ENCODE measurements at regions not wholly inside any gene's neighbourhood (a gene's known extent, or its start where the extent isn't known, plus 50 kb on each side); places are given as distances from the start of the nearest gene placed in this dataset.
"Not testable (repeated sequence)": the region's sequence is repeated elsewhere in the genome, so short reads cannot be mapped to it uniquely, and the experiment has no call there.

- no peak for DNase-seq
- intact Hi-C loops (cut with DNase I): no loop called here
These were observed 314.3 kb downstream of the NUP35 start for GRCh38 chr2:183438541-183438940.

DNA sequence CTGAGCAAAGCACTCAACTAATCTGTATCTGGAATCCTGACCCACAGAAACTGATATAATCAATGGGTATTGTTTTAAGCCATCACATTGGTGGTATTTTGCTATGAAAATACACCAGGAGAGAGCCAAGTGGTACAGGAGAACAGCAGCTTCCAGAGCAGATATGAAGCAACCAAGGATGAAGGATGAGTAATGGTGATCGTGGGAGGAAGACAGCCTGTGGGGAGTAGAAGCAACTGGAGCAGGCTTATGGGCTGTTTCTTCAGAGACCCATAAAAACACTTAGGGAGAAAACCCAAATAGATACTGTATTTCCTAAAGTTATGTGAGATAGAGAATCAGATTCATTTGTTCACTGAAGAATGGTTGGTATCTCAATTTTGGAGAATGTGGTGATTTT is 330.8 kb downstream of the NUP35 start:
- intact Hi-C loops (cut with DNase I): no loop called here
- no peak for DNase-seq

- no peak for DNase-seq
- intact Hi-C loops (cut with DNase I): no loop called here
These were observed 331.9 kb downstream of the NUP35 start for GRCh38 chr2:183456177-183456576.

GRCh38 chr2:183458460-183458859 is 334.2 kb downstream of the NUP35 start:
- DNase-seq: peak in 2 of 10 donors; percentile 63 to 64
- intact Hi-C loops (cut with DNase I): no loop called here

DNA sequence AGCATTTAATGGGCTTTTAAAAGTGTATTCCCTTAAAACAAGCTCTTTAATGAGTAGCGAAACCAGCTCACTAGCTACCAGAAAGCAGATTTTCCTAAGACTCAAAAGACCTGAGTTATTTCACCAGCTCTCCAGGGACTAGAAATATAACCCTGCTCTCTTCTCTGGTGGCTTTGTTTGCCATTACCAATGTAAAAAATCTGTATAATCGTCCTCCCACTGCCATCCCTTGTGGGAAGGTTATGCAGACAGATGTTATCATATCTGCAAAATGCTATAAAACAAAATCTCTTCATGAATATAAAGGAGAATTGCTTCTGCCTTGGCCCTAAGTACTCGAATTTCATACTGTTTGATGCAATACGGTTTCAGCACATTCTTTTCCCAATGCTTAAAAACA is 335.2 kb downstream of the NUP35 start:
- no peak for DNase-seq
- intact Hi-C loops (cut with DNase I): no loop called here

DNA sequence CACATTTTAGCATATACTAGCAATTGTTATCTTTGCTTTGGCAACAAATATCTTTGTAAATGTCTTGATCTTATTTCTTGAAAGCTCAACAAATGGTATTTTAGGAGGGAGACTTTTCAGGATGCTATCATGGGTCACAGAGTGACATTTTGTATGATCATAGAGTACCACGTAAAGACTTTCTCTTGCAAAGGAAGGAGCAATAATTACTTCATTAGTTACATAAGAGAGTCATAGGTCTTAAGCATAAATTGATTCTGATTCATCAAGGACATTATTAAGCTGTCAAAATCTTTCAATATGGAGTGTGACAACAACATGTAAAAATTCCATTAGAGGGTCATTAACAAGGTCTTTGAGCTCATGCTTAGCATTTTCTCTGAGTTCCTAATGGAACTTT is 339.6 kb downstream of the NUP35 start:
- DNase-seq: no peak
- intact Hi-C loops (cut with DNase I): no loop called here

DNA sequence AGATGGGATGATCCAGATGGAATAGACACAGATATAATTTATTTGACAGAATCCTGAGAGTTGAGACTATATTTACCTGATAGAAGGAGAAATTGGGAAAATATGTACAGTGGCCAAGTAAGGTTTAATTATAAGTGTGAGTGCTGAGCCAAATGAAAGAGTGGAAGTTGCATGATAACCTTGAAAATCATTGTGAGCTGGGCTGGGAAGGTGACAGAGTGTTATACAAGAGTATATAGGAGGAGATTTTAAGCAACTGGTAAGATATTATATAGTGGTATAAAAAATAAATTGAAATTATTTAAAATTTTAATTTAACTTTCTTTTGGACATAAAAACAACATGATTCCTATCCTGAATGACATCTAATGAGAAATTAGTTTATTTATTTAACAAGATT is 340.8 kb downstream of the NUP35 start:
- intact Hi-C loops (cut with DNase I): no loop called here
- no peak for DNase-seq

- intact Hi-C loops (cut with DNase I): no loop called here
- no peak for DNase-seq
These were observed 350.9 kb downstream of the NUP35 start for GRCh38 chr2:183474912-183475695.

- DNase-seq: no peak
- intact Hi-C loops (cut with DNase I): no loop called here
These were observed 352.2 kb downstream of the NUP35 start for GRCh38 chr2:183476490-183476889.

DNA sequence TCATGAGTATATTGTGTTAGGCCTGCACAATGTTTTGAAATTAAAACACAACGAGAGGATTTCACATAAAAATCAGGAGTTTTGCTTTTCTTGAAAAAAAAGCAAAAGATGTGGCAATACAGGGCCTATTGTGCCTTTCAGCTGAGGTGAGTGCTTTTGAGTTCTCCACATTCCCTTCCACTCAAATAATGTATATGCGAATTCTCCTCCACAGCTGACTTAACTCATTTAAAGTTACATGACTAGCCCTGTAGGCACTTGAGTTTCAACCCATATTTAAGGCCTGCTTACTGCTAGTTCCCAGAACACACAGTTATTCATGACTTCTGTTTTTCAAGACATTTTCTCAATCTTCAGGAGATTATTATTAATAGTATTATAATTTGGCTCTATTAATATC is 353.1 kb downstream of the NUP35 start:
- intact Hi-C loops (cut with DNase I): no loop called here
- DNase-seq: no peak

DNA sequence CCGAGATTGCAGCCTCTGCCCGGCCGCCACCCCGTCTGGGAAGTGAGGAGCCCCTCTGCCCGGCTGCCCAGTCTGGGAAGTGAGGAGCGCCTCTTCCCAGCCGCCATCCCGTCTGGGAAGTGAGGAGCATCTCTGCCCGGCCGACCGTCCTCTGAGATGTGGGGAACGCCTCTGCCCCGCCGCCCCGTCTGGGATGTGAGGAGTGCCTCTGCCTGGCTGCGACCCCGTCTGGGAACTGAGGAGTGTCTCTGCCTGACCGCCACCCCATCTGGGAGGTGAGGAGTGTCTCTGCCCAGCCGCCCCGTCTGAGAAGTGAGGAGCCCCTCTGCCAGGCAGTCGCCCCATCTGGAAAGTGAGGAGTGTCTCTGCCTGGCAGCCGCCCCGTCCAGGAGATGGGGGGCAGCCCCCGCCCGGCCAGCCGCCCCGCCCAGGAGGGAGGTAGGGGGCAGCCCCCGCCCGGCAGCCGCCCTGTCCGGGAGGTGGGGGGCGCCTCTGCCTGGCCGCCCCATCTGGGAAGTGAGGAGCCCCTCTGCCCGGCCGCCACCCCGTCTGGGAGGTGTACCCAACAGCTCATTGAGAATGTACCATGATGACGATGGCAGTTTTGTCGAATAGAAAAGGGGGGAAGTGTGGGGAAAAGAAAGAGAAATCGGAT is 354.8 kb downstream of the NUP35 start:
- DNase-seq: peak in 2 of 10 donors; percentile 65 to 70
- intact Hi-C loops (cut with DNase I): not testable (repeated sequence)

DNA sequence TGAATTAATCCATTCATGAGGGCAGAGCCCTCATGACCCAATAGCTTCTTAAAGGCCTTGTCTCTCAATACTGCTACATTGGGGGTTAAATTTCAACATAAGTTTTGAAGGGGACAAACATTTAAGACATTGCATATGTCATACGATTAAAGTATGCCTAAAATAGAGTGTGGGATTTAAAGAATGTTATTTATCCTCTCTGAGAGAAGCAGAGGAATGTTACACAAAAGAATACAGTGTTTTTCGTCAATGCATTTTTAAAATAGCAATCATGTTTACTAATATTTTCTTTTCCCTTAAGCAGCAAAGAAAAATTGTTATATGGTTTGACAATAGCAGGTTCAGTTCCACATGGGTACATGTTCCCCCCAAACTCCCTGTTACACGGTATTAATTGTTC is 363.1 kb downstream of the NUP35 start:
- intact Hi-C loops (cut with DNase I): no loop called here
- no peak for DNase-seq

GRCh38 chr2:183488421-183488820 is 364.2 kb downstream of the NUP35 start:
- intact Hi-C loops (cut with DNase I): no loop called here

DNA sequence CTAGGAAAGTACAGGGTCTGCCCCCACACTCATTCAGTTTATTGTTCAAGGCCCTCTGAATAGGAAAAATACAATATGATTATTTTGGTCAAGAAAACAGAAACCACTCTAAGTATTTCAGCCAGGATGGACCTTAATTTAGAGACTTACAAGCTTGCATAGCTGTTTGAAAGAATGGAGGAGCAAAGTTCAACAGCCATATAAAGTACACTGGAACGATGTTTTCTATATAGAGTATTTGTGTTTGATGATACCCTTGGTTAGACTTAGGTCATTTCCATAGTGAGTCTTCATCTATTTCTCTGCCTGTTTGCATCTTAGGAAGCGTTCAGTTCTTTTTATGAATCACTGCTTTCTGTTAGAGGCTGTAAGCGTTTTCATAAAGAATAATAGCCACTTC is 366.2 kb downstream of the NUP35 start:
- DNase-seq: no peak
- intact Hi-C loops (cut with DNase I): no loop called here

More at GRCh38 chr2:183488421-183488820, 364.2 kb downstream of the NUP35 start:
- DNase-seq: no peak

- intact Hi-C loops (cut with DNase I): no loop called here
- DNase-seq: peak in 7 of 10 donors; percentile 17 to 91 (median 53)
These were observed 366.7 kb downstream of the NUP35 start for GRCh38 chr2:183490914-183491313.

DNA sequence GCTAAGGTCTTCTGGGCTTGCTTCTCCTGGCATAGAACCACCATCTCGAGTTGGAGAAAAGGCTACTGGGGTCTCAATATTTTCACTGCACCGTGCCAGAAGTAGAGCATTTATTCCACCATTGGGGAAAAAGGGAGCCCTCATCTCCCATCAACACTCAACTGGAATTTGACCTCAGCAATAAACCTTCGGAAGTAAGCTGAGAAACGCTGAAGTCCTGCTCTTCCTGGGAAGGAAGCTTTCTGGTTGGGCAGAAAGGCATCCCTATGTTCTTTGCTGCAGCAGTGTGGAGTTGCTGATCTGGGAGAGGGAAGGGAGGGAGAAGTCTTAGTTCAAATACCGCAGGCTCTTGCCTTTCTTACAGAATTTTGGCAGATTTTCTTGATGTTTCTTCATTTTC is 368.8 kb downstream of the NUP35 start:
- intact Hi-C loops (cut with DNase I): no loop called here
- no peak for DNase-seq

GRCh38 chr2:183495079-183495478 is 370.8 kb downstream of the NUP35 start:
- intact Hi-C loops (cut with DNase I): no loop called here
- no peak for DNase-seq

DNA sequence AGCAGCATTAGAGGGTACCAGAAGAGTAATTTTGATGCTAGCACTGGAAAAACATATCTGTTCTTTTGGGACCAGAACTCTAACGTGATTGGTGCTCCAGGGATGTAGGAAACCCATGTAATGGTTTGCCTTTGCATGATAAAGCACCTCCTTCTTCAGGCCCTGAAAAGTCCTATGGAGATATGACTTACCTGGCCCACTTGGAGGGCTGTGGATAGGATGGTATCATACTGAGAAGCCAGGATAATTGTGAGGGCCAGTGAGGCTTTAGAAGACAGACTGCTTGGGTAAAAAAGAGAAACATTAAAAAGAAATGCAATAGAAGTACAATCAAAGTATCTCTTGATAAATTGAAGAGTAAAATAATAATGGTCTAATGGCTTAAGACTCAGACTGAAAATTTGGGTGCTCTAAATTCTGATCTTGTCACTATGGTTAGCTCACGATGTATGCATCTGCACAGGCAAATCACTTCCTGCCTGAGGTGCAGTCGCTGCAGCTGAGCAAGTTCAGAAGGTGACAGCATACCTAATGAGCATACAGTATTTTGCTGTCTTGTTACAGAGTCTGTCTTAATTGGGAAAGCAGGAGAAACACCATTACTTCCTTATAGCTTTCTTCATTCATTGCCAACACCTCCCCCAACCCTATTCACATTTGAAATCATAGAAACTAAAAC is 371.5 kb downstream of the NUP35 start:
- DNase-seq: no peak
- intact Hi-C loops (cut with DNase I): no loop called here

DNA sequence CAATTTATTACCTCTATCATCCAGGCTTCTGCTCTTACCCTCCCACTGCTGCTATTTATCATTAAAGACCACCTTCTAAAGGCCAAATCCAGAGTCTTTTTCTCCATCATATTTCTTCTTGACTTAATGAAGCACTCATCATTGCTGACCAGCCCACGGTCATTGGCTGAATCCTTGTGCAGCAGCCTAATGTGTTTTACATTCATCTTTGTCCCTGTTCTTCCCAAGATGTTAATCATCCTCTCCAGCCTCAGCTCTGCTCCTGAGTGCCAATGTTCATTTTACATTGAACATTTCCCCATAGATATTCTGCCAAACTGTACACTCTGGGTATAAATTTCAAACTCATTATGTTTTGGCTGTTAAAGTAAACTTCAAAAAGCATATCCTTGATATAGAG is 373.6 kb downstream of the NUP35 start:
- no peak for DNase-seq
- intact Hi-C loops (cut with DNase I): no loop called here

DNA sequence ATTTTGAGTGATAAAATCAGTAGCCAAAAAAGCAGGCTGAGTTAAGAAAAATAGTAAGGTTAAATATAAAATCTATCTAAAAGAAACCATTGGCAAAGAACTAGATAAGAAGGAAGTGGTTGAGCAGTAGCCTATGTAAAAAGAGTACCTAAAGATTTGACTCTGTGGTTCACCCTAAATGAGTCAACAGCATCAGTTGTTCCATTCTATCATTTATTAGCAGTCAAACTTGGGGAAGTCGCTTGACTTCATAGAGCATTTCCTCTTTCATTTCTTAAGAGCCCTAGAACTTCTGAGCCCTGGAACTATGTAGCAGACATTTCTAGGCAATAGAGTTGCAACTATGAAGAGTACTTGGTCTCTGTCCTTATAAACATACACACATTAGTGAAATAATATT is 381.7 kb downstream of the NUP35 start:
- intact Hi-C loops (cut with DNase I): no loop called here

GRCh38 chr2:183511154-183511553 is 386.9 kb downstream of the NUP35 start:
- intact Hi-C loops (cut with DNase I): no loop called here
- DNase-seq: no peak

More for the DNA sequence above, 381.7 kb downstream of the NUP35 start:
- no peak for DNase-seq
